ENCODE measurements at regions not wholly inside any gene's neighbourhood (a gene's known extent, or its start where the extent isn't known, plus 50 kb on each side); places are given as distances from the start of the nearest gene placed in this dataset.

- no peak overlapping the region for H4K91ac ChIP-seq (ENCODE audit: insufficient read length, low read depth, low read length)
- DNase-seq = no peak
- H3K27me3 ChIP-seq (ENCODE audit: insufficient read depth, low read length) = no peaks in the 10 kb centered on the region
- no peak overlapping the region for H3K4me2 ChIP-seq (ENCODE audit: insufficient read depth, insufficient read length, low read length)
- no peak overlapping the region for H3K4ac ChIP-seq (ENCODE audit: low read depth, low read length)
- no peak overlapping the region for H2BK20ac ChIP-seq (ENCODE audit: low read depth, low read length, poor library complexity, severe bottlenecking)
- H2BK120ac ChIP-seq (ENCODE audit: low read depth, low read length, poor library complexity, severe bottlenecking) = no peak overlapping the region
- Mint-ChIP-seq H3K4me1 (no peaks in the 10 kb centered on the region), H3K4me3 (no peak overlapping the region), H3K27ac (no peak overlapping the region), H3K27me3 (ENCODE audit: low read depth) (no peaks in the 10 kb centered on the region), H3K9me3 (peaks cover 30 to 31% of the 10 kb centered on the region in 2 experiments), H3K36me3 (ENCODE audit: insufficient read depth in 1 of 3, low read depth in 3 of 3) (peaks cover 6 to 30% (median 20%) of the 10 kb centered on the region in 3 experiments; a peak in 6 of 7 replicates)
- H2AK5ac ChIP-seq (ENCODE audit: insufficient read length, low read length) = no peak overlapping the region
- no peak overlapping the region for H2BK15ac ChIP-seq (ENCODE audit: low read depth, low read length)
- no peak overlapping the region for H3K9ac ChIP-seq (ENCODE audit: extremely low read depth, insufficient read length, low read length)
- no peaks in the 10 kb centered on the region for H3K79me2 ChIP-seq (ENCODE audit: insufficient read depth, low read length)
- no peak overlapping the region for H3K14ac ChIP-seq (ENCODE audit: insufficient read depth, low read length)
- no peaks in the 10 kb centered on the region for H3K4me1 ChIP-seq (ENCODE audit: insufficient read depth, low read length)
- H2BK12ac ChIP-seq (ENCODE audit: insufficient read length, low read depth, low read length) = no peak overlapping the region
- no peak overlapping the region for H3K23ac ChIP-seq (ENCODE audit: insufficient read length, low read depth, low read length)
- no peak overlapping the region for H3T11ph ChIP-seq (ENCODE audit: low read length)
- no peaks in the 10 kb centered on the region for H3K79me1 ChIP-seq (ENCODE audit: insufficient read depth, low read depth, low read length, poor library complexity, severe bottlenecking)
- no peak overlapping the region for H2BK5ac ChIP-seq (ENCODE audit: insufficient read length, low read length)
- TF ChIP-seq, protein P1, sequence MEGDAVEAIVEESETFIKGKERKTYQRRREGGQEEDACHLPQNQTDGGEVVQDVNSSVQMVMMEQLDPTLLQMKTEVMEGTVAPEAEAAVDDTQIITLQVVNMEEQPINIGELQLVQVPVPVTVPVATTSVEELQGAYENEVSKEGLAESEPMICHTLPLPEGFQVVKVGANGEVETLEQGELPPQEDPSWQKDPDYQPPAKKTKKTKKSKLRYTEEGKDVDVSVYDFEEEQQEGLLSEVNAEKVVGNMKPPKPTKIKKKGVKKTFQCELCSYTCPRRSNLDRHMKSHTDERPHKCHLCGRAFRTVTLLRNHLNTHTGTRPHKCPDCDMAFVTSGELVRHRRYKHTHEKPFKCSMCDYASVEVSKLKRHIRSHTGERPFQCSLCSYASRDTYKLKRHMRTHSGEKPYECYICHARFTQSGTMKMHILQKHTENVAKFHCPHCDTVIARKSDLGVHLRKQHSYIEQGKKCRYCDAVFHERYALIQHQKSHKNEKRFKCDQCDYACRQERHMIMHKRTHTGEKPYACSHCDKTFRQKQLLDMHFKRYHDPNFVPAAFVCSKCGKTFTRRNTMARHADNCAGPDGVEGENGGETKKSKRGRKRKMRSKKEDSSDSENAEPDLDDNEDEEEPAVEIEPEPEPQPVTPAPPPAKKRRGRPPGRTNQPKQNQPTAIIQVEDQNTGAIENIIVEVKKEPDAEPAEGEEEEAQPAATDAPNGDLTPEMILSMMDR (conservative IDR thresholded peaks at IDR 0.05) = no peak
- no peak overlapping the region for H3K18ac ChIP-seq (ENCODE audit: insufficient read length, low read depth, low read length)
- no peak overlapping the region for H2AFZ ChIP-seq (ENCODE audit: low read length)
- no peak overlapping the region for H4K5ac ChIP-seq (ENCODE audit: insufficient read length, low read depth, low read length)
- no peaks in the 10 kb centered on the region for H3K23me2 ChIP-seq (ENCODE audit: insufficient read length, low read depth, low read length, poor library complexity, severe bottlenecking)
- H4K8ac ChIP-seq (replicated peaks; ENCODE audit: insufficient read length, low read depth, low read length) = no peak overlapping the region
- H4K20me1 ChIP-seq (ENCODE audit: control insufficient read depth, insufficient read depth, insufficient read length) = no peaks in the 10 kb centered on the region
- H3K56ac ChIP-seq (ENCODE audit: insufficient read length, low read depth, low read length) = no peak overlapping the region
- no peaks in the 10 kb centered on the region for H3K9me3 ChIP-seq (ENCODE audit: control insufficient read depth, low read depth, low read length)
- no peak overlapping the region for H3K27ac ChIP-seq (ENCODE audit: insufficient read length, low read depth, low read length)
Measured at GRCh38 chr3:158012901-158013300, 93.3 kb downstream of the SHOX2 start.

Data from H9 (cell line).